ENCODE measurements at regions not wholly inside any gene's neighbourhood (a gene's known extent, or its start where the extent isn't known, plus 50 kb on each side); places are given as distances from the start of the nearest gene placed in this dataset.

DNA sequence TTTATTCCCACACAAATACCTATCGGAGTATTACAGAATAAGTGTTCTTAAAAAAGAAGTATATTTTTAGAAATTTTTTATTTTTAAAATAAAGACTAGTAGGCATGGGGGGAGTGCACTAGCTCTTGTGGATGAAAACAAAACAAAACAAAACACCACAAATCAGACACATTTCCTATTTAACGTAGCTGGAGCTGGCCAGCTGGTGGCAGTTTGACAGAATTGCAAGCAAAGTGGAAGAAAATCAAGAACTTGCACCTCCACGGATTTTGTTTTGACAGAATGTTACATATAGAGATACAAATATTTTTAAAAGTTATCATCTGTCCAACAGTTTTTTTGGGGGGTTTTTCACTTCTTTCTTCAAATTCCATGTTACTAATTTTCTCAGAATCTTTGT, 63.6 kb upstream of the SNRPB2 start:
- TF ChIP-seq, protein P1, sequence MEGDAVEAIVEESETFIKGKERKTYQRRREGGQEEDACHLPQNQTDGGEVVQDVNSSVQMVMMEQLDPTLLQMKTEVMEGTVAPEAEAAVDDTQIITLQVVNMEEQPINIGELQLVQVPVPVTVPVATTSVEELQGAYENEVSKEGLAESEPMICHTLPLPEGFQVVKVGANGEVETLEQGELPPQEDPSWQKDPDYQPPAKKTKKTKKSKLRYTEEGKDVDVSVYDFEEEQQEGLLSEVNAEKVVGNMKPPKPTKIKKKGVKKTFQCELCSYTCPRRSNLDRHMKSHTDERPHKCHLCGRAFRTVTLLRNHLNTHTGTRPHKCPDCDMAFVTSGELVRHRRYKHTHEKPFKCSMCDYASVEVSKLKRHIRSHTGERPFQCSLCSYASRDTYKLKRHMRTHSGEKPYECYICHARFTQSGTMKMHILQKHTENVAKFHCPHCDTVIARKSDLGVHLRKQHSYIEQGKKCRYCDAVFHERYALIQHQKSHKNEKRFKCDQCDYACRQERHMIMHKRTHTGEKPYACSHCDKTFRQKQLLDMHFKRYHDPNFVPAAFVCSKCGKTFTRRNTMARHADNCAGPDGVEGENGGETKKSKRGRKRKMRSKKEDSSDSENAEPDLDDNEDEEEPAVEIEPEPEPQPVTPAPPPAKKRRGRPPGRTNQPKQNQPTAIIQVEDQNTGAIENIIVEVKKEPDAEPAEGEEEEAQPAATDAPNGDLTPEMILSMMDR (conservative IDR thresholded peaks at IDR 0.05; ENCODE audit: low read depth, low read length): peak; percentile 42; the same call in 1 of the 2 replicates
- TF ChIP-seq EZH2phosphoT487 (IDR thresholded peaks at IDR 0.05; ENCODE audit: borderline replicate concordance, low read length) (no peak), EZH2 (IDR thresholded peaks at IDR 0.05; ENCODE audit: low read length, unreplicated experiment) (no peak)

Data from PC-3 (cell line).